ENCODE measurements at regions not wholly inside any gene's neighbourhood (a gene's known extent, or its start where the extent isn't known, plus 50 kb on each side); places are given as distances from the start of the nearest gene placed in this dataset.

DNA sequence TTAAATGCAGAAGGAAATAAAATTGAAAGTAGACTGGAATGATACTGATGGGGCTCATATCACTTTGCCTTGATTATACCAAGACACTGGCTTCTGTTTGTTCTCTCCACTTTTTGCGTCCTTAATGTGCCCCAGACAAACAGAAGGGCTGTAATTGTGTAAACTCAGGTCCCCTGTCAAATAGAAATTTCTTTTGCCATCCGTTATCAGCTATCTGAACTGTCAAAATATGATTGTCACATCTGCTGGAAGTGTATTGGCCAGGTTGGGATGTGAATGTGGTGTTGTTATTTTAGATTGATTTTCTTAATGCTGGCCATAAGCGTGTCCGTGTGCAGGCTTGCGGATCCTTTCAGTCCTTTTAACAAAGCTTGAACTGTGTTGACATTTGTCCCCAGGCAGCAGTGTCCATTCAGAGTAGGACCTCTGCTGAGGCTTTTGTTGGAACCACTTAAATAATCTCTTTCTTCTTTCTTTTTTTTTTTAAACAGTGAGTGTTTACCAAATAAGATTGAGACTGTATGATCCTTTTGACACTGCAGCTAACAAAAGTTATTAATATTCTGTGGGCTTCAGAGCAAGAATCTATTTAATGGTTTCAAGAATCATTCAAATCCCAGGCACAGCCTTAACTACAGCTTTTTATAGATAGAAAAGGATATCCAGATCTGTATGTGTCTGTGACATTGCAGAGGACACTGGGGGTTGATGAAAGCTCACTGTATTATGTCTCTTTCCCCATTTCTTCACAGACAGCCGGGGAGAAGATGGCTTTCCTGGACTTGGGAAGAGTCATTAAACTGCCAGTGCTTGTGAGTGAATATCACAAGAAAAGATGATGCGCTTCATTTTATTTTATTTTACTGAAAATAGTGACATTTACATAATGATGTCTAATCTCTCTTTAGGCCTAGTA lies 171.7 kb downstream of the ZNF608 start:
- TF ChIP-seq, protein P1, sequence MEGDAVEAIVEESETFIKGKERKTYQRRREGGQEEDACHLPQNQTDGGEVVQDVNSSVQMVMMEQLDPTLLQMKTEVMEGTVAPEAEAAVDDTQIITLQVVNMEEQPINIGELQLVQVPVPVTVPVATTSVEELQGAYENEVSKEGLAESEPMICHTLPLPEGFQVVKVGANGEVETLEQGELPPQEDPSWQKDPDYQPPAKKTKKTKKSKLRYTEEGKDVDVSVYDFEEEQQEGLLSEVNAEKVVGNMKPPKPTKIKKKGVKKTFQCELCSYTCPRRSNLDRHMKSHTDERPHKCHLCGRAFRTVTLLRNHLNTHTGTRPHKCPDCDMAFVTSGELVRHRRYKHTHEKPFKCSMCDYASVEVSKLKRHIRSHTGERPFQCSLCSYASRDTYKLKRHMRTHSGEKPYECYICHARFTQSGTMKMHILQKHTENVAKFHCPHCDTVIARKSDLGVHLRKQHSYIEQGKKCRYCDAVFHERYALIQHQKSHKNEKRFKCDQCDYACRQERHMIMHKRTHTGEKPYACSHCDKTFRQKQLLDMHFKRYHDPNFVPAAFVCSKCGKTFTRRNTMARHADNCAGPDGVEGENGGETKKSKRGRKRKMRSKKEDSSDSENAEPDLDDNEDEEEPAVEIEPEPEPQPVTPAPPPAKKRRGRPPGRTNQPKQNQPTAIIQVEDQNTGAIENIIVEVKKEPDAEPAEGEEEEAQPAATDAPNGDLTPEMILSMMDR (IDR thresholded peaks at IDR 0.05) = no peak
- no peak for TF ChIP-seq POLR2A (IDR thresholded peaks at IDR 0.05)
